Fibroblast of lung (primary cell): ENCODE measurements at regions not wholly inside any gene's neighbourhood (a gene's known extent, or its start where the extent isn't known, plus 50 kb on each side); places are given as distances from the start of the nearest gene placed in this dataset.

Experiments used
- EZH2 ChIP-seq: IDR thresholded peaks from 2 replicates; pipeline ENCODE4 v1.5.1; 2012; ENCODE audit warnings: low read length, control low read depth, mild to moderate bottlenecking; ENCODE audit errors: missing control alignments
- TF ChIP-seq, protein P1 (sequence below), 2 donors: IDR thresholded peaks in 1 of 2; conservative IDR thresholded peaks in 1 of 2; 1 replicate in 1 of 2; 2 replicates in 1 of 2; pipeline ENCODE4 v1.5.1; 2011 to 2012; ENCODE audit warnings: low read length in 2 of 2, control low read depth in 1 of 2, inconsistent platforms in 1 of 2, low read depth in 1 of 2, mild to moderate bottlenecking in 1 of 2

GRCh38 chrX:93419642-93420041 is 253.7 kb downstream of the NAP1L3 start:
- TF ChIP-seq, protein P1, sequence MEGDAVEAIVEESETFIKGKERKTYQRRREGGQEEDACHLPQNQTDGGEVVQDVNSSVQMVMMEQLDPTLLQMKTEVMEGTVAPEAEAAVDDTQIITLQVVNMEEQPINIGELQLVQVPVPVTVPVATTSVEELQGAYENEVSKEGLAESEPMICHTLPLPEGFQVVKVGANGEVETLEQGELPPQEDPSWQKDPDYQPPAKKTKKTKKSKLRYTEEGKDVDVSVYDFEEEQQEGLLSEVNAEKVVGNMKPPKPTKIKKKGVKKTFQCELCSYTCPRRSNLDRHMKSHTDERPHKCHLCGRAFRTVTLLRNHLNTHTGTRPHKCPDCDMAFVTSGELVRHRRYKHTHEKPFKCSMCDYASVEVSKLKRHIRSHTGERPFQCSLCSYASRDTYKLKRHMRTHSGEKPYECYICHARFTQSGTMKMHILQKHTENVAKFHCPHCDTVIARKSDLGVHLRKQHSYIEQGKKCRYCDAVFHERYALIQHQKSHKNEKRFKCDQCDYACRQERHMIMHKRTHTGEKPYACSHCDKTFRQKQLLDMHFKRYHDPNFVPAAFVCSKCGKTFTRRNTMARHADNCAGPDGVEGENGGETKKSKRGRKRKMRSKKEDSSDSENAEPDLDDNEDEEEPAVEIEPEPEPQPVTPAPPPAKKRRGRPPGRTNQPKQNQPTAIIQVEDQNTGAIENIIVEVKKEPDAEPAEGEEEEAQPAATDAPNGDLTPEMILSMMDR (conservative IDR thresholded peaks at IDR 0.05 in 1 of 2, IDR thresholded peaks at IDR 0.05 in 1 of 2; ENCODE audit: low read depth in 1 of 2, low read length in 2 of 2) = no peak
- TF ChIP-seq EZH2 = no peak
